UCSD-AML1 (cell line): ENCODE measurements at regions not wholly inside any gene's neighbourhood (a gene's known extent, or its start where the extent isn't known, plus 50 kb on each side); places are given as distances from the start of the nearest gene placed in this dataset.

Experiments used
- DNase-seq: peaks from one replicate; lab custom pipeline; 2025; ENCODE audit not compliant: unreplicated experiment; lab: John Stamatoyannopoulos, UW

- no peak for DNase-seq
Observed at GRCh38 chr12:127263621-127264020, 1003.3 kb upstream of the TMEM132C start.

- no peak for DNase-seq
Observed at GRCh38 chr12:127267128-127267527, 999.8 kb upstream of the TMEM132C start.

GRCh38 chr12:127268213-127268612 lies 998.8 kb upstream of the TMEM132C start:
- DNase-seq, result no peak

- DNase-seq, result no peak
Observed at GRCh38 chr12:127268706-127269425, 998.1 kb upstream of the TMEM132C start.

- DNase-seq, result no peak
Observed at GRCh38 chr12:127270193-127270592, 996.8 kb upstream of the TMEM132C start.

- no peak for DNase-seq
Observed at GRCh38 chr12:127271776-127272175, 995.2 kb upstream of the TMEM132C start.

- DNase-seq, result no peak
Observed at GRCh38 chr12:127272864-127273263, 994.1 kb upstream of the TMEM132C start.

- DNase-seq, result no peak
Observed at GRCh38 chr12:127273626-127274025, 993.3 kb upstream of the TMEM132C start.

GRCh38 chr12:127275416-127275815 lies 991.6 kb upstream of the TMEM132C start:
- DNase-seq, result no peak

- DNase-seq, result no peak
Observed at GRCh38 chr12:127277882-127278281, 989.1 kb upstream of the TMEM132C start.

- DNase-seq, result no peak
Observed at GRCh38 chr12:127278351-127278750, 988.6 kb upstream of the TMEM132C start.

GRCh38 chr12:127280393-127281275 lies 986.3 kb upstream of the TMEM132C start:
- peak; percentile 73 for DNase-seq

- DNase-seq, result no peak
Observed at GRCh38 chr12:127282786-127283565, 984.0 kb upstream of the TMEM132C start.

GRCh38 chr12:127284021-127284420 lies 982.9 kb upstream of the TMEM132C start:
- DNase-seq, result no peak

GRCh38 chr12:127284870-127285431 lies 982.0 kb upstream of the TMEM132C start:
- DNase-seq, result no peak

- DNase-seq, result no peak
Observed at GRCh38 chr12:127286281-127286680, 980.7 kb upstream of the TMEM132C start.

- no peak for DNase-seq
Observed at GRCh38 chr12:127287256-127287655, 979.7 kb upstream of the TMEM132C start.

- DNase-seq, result no peak
Observed at GRCh38 chr12:127290251-127290650, 976.7 kb upstream of the TMEM132C start.

GRCh38 chr12:127292736-127293135 lies 974.2 kb upstream of the TMEM132C start:
- no peak for DNase-seq

- DNase-seq, result peak; percentile 51
Observed at GRCh38 chr12:127293507-127294310, 973.3 kb upstream of the TMEM132C start.
